ENCODE measurements at regions not wholly inside any gene's neighbourhood (a gene's known extent, or its start where the extent isn't known, plus 50 kb on each side); places are given as distances from the start of the nearest gene placed in this dataset.

DNA sequence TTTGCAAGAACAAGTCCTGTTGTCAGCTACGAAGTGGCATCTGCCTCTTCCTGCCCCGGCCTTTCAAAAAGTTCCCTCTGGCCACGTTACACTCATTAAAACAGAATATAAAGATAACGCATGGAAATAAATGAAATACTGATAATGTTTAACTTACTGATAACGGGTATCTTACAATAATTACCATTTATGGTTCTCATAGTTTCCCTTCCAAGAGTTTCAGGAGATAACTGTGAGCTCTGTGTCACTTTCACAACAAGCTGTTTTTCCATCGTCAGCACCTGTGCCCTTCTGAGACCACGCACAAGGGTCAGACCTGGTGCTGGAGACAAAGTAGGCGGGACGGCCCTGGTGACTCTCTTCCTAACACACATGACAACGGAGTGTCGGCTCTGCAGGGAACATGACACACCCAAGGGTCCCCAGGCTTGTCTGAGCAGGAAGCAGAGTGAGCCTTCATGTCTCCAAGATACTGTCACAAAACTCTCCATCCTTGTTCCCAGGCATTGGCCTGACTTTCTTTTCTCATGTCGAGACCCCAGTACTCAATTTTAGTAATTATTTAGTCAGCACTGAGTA, 86.2 kb upstream of the THBS2 start:
- DNase-seq (ENCODE audit: low read depth, low spot score) = no peak

GRCh38 chr6:169339025-169339424, 85.4 kb upstream of the THBS2 start:
- DNase-seq (ENCODE audit: low read depth, low spot score) = no peak

DNA sequence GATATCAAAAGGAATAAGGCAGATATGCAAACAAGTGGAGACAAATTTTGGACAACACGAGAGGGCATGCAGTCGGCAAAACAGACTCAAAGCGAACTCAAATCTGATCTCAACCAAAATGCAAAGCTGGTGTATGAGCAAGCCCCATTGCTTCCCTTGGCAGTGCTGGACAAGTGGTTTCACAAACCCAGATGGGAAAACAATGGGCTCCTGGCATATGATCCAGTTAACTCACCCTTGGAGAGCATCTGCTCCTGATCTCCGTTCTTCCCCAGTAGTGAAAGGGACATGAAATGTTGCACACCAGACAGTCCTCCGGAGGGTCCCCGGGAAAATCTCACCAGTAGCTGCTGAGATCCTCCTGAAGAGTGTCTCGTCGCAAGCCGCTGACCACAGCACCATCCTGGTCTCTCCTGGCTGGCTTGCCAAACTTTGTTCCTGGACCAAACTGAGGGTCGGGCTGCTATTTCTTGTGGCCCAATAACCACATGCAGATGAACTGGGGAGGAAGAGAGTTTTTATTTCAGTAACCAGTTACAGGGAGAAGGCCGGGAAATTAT, 84.3 kb upstream of the THBS2 start:
- no peak for DNase-seq (ENCODE audit: low read depth, low spot score)

DNA sequence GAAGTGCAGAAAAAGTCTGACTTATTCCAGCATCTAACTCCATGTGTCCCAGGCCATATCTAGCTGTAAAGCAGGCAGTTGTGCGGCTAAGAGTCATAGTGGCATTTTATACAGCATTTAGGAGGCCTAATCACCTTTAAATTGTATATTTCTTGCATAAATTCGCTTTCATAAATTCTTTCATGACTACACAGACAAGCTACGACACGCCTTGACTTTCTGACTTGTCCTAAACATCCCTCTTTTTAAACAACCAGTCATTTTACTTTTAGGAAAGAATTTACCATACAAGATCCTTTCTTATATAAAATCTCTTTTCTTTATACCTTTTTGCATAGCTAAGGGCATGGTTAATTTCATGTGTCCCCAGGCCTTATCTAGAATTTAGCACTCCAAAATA, 81.7 kb upstream of the THBS2 start:
- no peak for DNase-seq (ENCODE audit: low read depth, low spot score)

- no peak for DNase-seq (ENCODE audit: low read depth, low spot score)
Observed at GRCh38 chr6:169332250-169332649, 78.6 kb upstream of the THBS2 start.

- DNase-seq (ENCODE audit: low read depth, low spot score) = no peak
Observed at GRCh38 chr6:169328112-169328801, 74.6 kb upstream of the THBS2 start.

- peak; percentile 69 for DNase-seq (ENCODE audit: low read depth, low spot score)
Observed at GRCh38 chr6:169326067-169326799, 72.6 kb upstream of the THBS2 start.

DNA sequence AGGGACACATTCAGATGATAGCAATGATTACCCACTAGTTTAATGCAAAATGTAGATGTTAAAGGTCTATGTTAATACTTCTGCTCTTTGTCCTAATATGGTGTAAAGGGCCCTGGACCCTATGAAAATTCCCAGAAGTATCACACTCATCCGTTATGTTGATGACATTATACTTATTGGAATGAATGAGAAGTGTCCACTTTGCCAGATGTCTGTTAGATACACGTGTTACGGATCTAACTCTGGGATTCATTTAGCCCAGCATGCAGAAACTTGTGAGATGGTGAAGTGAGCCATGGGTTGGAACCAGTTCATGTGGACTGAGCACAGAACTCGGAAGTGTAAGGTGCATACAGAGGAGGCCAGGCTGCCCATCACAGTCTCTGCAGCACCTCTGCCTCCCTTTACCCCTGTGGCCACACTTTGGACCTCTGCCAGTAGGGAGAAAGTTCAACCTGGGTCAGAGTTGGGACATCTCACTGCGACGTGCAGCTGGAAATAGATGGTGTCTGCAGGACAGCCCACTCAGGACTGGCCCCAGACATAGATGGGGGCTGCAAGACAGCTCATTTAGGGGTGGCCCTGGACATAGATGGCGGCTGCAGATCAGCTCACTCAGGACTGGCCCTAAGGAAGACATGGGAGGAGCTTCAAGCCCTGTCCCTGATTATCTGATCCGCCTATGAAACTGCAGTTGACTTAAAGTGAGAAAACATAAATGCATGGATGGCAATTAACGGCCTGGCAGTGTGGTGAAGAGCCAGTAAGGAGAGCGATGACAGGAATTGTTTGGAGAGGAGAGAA, 71.2 kb upstream of the THBS2 start:
- no peak for DNase-seq (ENCODE audit: low read depth, low spot score)

GRCh38 chr6:169324086-169324485, 70.4 kb upstream of the THBS2 start:
- DNase-seq (ENCODE audit: low read depth, low spot score) = no peak

DNA sequence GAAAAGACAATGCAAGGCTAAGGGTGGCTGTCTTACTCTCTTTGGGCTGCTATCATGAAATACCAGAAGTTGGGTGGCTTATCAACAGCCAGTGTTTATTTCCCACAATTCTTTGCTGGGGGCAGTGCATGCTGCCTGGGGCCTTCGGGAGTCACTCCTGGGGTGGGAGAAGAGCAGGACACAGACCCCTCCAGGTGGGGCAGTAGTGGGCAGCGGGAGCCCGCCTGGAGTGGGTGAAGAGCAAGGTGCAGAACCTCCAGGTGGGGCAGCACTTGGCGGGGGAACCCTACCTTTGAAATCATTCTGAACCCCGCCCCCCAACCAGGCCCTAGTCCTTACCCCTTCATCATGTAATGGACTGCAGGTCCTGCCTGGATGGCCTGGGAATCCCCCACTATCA, 69.6 kb upstream of the THBS2 start:
- DNase-seq (ENCODE audit: low read depth, low spot score) = no peak

DNA sequence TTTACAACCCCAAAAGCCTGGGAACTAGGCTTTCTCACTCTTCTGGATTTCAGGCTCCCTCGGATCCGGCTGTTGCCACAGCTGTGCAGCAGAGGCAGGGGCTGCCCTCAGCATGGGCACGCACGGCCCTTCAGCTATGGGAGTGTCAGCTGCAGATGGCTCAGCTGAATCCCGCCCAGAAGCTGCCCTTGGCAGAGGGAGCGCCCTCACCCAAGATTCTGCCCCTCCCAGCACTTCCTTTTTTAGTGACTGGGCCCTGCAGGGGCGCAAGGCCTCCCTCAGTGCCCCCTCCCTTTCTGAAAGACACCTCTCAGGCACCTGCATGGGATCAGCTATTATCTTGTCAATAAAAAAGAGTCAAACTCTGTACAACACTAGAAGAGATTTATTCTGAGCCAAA, 67.9 kb upstream of the THBS2 start:
- DNase-seq (ENCODE audit: low read depth, low spot score) = no peak

DNA sequence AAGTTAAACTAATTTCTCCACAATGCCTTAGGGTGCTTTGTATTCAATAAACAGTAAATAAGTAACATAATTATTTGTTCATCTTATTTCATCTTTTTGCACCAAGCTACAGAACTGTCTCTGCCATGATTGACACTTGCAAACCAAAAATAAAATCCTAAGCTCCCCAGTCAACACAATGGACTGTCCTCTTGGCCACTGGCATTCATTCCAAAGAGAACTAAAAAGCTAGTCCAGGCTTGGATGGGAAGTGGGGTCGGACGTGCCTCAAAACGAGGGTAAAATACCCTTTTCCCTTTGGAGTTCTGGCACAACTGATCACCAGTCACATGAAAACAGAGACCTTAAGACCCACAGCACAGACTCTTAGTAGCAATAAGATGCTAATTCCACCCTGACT, 66.4 kb upstream of the THBS2 start:
- DNase-seq (ENCODE audit: low read depth, low spot score) = no peak

DNA sequence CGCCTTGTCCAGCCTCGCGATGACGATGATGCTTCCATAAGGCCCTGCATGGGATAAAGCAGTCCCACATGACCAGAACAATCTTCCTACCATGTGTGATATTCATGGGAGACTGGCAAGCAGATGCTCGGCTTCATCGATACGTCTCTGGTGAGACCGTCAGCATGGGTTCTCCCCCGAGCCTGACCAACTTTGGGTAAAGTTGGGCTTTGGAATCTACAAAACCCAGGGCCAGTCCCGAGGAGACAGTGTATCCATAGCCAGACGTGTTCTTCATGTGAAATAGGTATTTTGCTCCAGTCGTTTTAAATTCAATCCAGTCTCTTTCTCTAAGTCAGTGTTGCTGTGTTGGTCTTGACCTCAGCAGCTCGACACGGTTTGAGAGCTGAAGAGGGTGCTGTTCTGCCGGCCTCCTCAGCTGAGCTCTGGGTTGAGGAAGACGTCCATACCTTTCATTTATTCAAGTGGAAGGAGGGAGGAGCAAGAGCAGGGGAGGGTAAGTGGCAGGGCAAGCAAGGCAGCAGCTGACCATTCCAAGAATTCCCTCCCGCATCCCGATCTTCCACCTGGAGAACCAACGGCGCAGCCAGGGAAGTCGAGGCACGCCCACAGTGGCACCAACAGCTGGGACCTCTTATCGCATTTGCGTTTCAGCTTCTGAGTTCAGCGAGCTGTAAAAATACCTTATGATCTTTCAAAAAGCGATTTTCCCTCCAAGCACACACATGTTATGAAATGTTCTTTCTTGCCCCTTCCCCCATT, 64.0 kb upstream of the THBS2 start:
- no peak for DNase-seq (ENCODE audit: low read depth, low spot score)

DNA sequence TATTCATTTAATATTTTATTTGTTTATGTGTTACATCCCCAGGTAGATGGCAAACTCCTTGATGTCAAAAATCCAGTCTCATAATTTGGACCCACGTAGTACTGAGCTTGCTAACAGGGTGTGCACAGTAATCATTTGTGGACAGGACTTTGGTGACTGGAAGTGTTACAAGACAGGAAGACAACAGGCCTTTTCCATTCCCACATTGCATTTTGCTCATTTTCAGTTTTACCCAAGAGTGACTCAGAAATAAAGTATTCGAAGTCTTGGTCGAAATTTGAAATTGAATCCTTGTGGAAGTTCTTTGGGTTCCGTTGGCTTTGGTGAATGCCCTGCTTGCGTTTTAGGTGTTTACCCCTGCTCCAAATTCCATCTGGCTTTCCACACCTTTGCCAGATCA, 63.0 kb upstream of the THBS2 start:
- no peak for DNase-seq (ENCODE audit: low read depth, low spot score)

DNA sequence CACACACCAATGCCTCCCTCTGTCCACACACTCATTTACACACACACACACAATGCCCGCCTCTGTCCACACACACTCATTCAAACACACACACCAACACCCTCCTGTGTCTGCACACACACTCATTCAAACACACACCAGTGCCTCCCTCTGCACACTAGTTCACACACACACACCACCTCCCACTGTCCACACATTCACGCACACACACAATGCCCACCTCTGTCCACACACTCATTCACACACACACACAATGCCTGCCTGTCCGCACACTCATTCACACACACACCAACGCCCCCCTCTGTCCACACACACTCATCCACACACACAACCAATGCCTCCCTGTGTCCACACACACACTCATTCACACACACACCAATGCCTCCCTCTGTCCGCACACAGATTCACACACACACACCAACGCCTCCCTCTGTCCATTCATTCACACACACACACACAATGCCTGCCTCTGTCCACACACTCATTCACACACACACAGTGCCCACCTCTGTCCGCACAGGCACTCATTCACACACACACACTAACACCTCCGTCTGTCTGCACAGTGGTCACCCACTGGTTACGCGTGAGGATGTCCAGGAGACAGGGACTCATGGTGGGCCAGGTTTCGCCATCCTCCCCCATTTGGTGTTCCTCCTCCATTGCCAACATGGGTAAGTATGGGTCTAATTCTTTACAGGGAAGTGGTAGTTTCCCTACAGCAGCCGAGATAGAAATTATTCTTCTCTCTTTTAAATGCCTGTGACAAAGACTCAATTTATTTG, 62.4 kb upstream of the THBS2 start:
- DNase-seq (ENCODE audit: low read depth, low spot score) = no peak

DNA sequence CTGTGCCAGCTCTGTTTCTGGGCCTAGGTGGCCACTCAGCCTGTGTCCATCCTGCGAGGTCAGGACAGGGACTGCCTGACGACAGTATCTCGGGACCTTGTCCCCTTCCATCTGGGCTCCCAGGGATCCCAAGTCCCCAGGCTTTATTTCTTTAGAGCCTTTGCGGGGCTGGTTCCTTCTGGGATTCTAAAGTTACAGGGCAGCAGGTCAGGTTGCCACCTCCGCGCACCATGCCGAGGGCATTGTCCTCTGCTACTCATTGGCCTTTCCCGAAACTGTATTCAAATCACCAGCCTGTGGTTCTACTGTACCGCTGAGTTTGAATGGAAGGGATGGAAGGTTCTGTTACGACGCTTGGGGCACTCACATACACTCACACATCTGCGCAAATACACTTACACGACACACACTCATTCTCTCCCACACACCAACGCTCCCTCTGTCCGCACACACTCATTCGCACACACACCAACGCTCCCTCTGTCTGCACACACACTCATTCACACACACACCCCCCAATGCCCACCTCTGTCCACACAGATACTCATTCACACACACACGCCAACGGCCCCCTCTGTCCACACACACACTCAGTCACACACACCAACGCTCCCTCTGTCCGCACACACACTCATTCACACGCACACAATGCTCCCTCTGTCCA, 59.8 kb upstream of the THBS2 start:
- no peak for DNase-seq (ENCODE audit: low read depth, low spot score)

GRCh38 chr6:169312658-169313346, 59.2 kb upstream of the THBS2 start:
- DNase-seq (ENCODE audit: low read depth, low spot score) = no peak

DNA sequence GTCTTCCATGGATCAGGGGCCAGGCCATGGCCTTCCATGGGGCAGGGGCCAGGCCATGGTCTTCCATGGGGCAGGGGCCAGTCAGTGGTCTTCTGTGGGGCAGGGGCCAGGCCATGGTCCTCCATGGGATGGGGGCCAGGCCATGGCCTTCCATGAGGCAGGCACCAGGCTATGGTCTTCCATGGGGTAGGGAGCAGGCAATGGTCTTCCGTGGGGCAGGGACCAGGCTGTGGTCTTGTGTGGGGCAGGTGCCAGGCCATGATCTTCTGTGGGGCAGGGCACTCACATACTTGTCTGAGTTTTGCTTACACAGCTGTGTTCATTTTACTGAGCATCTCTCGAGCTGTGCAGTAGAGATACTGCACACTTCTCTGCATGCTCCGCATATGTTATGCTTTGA, 57.3 kb upstream of the THBS2 start:
- DNase-seq (ENCODE audit: low read depth, low spot score) = no peak
